Keratinocyte (primary cell): ENCODE measurements at regions not wholly inside any gene's neighbourhood (a gene's known extent, or its start where the extent isn't known, plus 50 kb on each side); places are given as distances from the start of the nearest gene placed in this dataset.

Source experiments
- CTCF ChIP-seq, 3 experiments: IDR thresholded peaks in 1 of 3; conservative IDR thresholded peaks in 1 of 3; optimal IDR thresholded peaks in 1 of 3; 2 replicates in 2 of 3; 3 replicates in 1 of 3; pipeline versions ENCODE3 to v1.5.1; 2011; ENCODE audit warnings: low read length in 3 of 3, mild to moderate bottlenecking in 3 of 3, moderate library complexity in 2 of 3, control low read depth in 1 of 3, inconsistent platforms in 1 of 3; ENCODE audit not compliant: insufficient read depth in 2 of 3; ENCODE audit errors: extremely low read depth in 1 of 3
- EZH2 ChIP-seq: IDR thresholded peaks from one replicate; pipeline ENCODE4 v1.6.1; 2012; ENCODE audit warnings: inconsistent platforms, mild to moderate bottlenecking, low read length, moderate library complexity

GRCh38 chr20:24727795-24728194 is 221.3 kb upstream of the CST7 start:
- TF ChIP-seq CTCF (optimal IDR thresholded peaks at IDR 0.05 in 1 of 3, IDR thresholded peaks at IDR 0.05 in 1 of 3, conservative IDR thresholded peaks at IDR 0.05 in 1 of 3; ENCODE audit: extremely low read depth in 1 of 3, insufficient read depth in 2 of 3, low read length in 3 of 3), result no peak
- no peak for TF ChIP-seq EZH2
